Stomach (tissue), 4 donors: ENCODE measurements at regions not wholly inside any gene's neighbourhood (a gene's known extent, or its start where the extent isn't known, plus 50 kb on each side); places are given as distances from the start of the nearest gene placed in this dataset.

ENCODE experiments used
- EP300 ChIP-seq: sonication (generic); formaldehyde crosslinking; IDR thresholded peaks from one replicate; pipeline ENCODE4 v1.6.1; 2017; ENCODE audit warnings: antibody characterized with exemption
- POLR2A ChIP-seq, 4 donors: fragments of 450-650 bp; IDR thresholded peaks; one replicate each; pipeline ENCODE4 v1.6.1; 2016; ENCODE audit warnings: antibody characterized with exemption in 4 of 4, control low read depth in 2 of 4, mild to moderate bottlenecking in 1 of 4, moderate library complexity in 1 of 4
- POLR2AphosphoS5 ChIP-seq, 3 donors: sonication (generic); formaldehyde crosslinking; IDR thresholded peaks; one replicate each; pipeline ENCODE4 v1.6.1; 2016; ENCODE audit warnings: antibody characterized with exemption in 3 of 3
- TF ChIP-seq, protein P1 (sequence below), 7 experiments: fragments of 450-650 bp in 4 of 7; fragments of 200-600 bp in 3 of 7; sonication (generic) in 3 of 7; IDR thresholded peaks; one replicate each; pipeline ENCODE4 v1.5.1; 2016 to 2019; ENCODE audit warnings: antibody characterized with exemption in 7 of 7, control low read depth in 2 of 7, mild to moderate bottlenecking in 1 of 7

GRCh38 chr7:115357703-115357999 lies 435.8 kb downstream of the MDFIC start:
- TF ChIP-seq, protein P1, sequence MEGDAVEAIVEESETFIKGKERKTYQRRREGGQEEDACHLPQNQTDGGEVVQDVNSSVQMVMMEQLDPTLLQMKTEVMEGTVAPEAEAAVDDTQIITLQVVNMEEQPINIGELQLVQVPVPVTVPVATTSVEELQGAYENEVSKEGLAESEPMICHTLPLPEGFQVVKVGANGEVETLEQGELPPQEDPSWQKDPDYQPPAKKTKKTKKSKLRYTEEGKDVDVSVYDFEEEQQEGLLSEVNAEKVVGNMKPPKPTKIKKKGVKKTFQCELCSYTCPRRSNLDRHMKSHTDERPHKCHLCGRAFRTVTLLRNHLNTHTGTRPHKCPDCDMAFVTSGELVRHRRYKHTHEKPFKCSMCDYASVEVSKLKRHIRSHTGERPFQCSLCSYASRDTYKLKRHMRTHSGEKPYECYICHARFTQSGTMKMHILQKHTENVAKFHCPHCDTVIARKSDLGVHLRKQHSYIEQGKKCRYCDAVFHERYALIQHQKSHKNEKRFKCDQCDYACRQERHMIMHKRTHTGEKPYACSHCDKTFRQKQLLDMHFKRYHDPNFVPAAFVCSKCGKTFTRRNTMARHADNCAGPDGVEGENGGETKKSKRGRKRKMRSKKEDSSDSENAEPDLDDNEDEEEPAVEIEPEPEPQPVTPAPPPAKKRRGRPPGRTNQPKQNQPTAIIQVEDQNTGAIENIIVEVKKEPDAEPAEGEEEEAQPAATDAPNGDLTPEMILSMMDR (IDR thresholded peaks at IDR 0.05): no peak
- TF ChIP-seq EP300: no peak
- no peak for TF ChIP-seq POLR2A (IDR thresholded peaks at IDR 0.05)
- TF ChIP-seq POLR2AphosphoS5 (IDR thresholded peaks at IDR 0.05): no peak
